ENCODE measurements at regions not wholly inside any gene's neighbourhood (a gene's known extent, or its start where the extent isn't known, plus 50 kb on each side); places are given as distances from the start of the nearest gene placed in this dataset.

GRCh38 chr3:46112984-46113383, 85.7 kb upstream of the XCR1 start:
- DNase-seq, result no peak

GRCh38 chr3:46112296-46112695, 85.0 kb upstream of the XCR1 start:
- DNase-seq, result no peak

GRCh38 chr3:46110701-46111493, 83.6 kb upstream of the XCR1 start:
- peak; percentile 74 for DNase-seq

GRCh38 chr3:46107682-46108081, 80.4 kb upstream of the XCR1 start:
- no peak for DNase-seq

- no peak for DNase-seq
Observed at GRCh38 chr3:46105306-46105919, 78.1 kb upstream of the XCR1 start.

GRCh38 chr3:46104706-46105105, 77.4 kb upstream of the XCR1 start:
- no peak for DNase-seq

- DNase-seq, result no peak
Observed at GRCh38 chr3:46102780-46103130, 75.5 kb upstream of the XCR1 start.

- DNase-seq, result no peak
Observed at GRCh38 chr3:46102059-46102779, 74.9 kb upstream of the XCR1 start.

GRCh38 chr3:46100812-46101211, 73.5 kb upstream of the XCR1 start:
- no peak for DNase-seq

GRCh38 chr3:46098319-46098761, 71.1 kb upstream of the XCR1 start:
- DNase-seq, result peak; percentile 40

GRCh38 chr3:46097691-46098241, 70.5 kb upstream of the XCR1 start:
- DNase-seq, result peak; percentile 26

- no peak for DNase-seq
Observed at GRCh38 chr3:46096781-46097180, 69.5 kb upstream of the XCR1 start.

- no peak for DNase-seq
Observed at GRCh38 chr3:46096336-46096735, 69.1 kb upstream of the XCR1 start.

GRCh38 chr3:46095307-46095706, 68.0 kb upstream of the XCR1 start:
- DNase-seq, result no peak

- DNase-seq, result no peak
Observed at GRCh38 chr3:46094506-46094905, 67.2 kb upstream of the XCR1 start.

GRCh38 chr3:46093966-46094365, 66.7 kb upstream of the XCR1 start:
- DNase-seq, result no peak

GRCh38 chr3:46093327-46093942, 66.2 kb upstream of the XCR1 start:
- DNase-seq, result no peak

GRCh38 chr3:46092702-46093080, 65.4 kb upstream of the XCR1 start:
- no peak for DNase-seq

GRCh38 chr3:46091741-46092701, 64.7 kb upstream of the XCR1 start:
- no peak for DNase-seq

GRCh38 chr3:46091046-46091445, 63.8 kb upstream of the XCR1 start:
- no peak for DNase-seq

- no peak for DNase-seq
Observed at GRCh38 chr3:46090161-46090591, 62.9 kb upstream of the XCR1 start.

Measured in fibroblast of skin of right biceps (primary cell).